AG09309 (cell line): ENCODE measurements at regions not wholly inside any gene's neighbourhood (a gene's known extent, or its start where the extent isn't known, plus 50 kb on each side); places are given as distances from the start of the nearest gene placed in this dataset.

Source experiments
- DNase-seq: peaks from one replicate; pipeline ENCODE4 v3.0.0-alpha.2; 2010; ENCODE audit warnings: low read depth
- H3K4me3 ChIP-seq: 2 replicates; pipeline ENCODE4 v1.5.1; 2011; ENCODE audit warnings: mild to moderate bottlenecking, low read depth, low read length, moderate library complexity; ENCODE audit not compliant: control insufficient read depth
- CTCF ChIP-seq: IDR thresholded peaks from 2 replicates; pipeline ENCODE4 v1.5.1; 2011; ENCODE audit warnings: mild to moderate bottlenecking, low read depth, low read length, inconsistent platforms; ENCODE audit not compliant: insufficient read depth, control insufficient read depth; ENCODE audit errors: missing control alignments

- H3K4me3 ChIP-seq = no peak overlapping the region
- TF ChIP-seq CTCF = no peak
- DNase-seq = no peak
These were observed 140.6 kb upstream of the GJE1 start for GRCh38 chr6:141992109-141992508.

- DNase-seq = no peak
- H3K4me3 ChIP-seq = no peak overlapping the region
- TF ChIP-seq CTCF = no peak
These were observed 141.9 kb upstream of the GJE1 start for GRCh38 chr6:141990840-141991239.

GRCh38 chr6:141989706-141989959 lies 143.1 kb upstream of the GJE1 start:
- DNase-seq = no peak
- H3K4me3 ChIP-seq = no peak overlapping the region
- TF ChIP-seq CTCF = no peak

- H3K4me3 ChIP-seq = no peak overlapping the region
- TF ChIP-seq CTCF = peak; percentile 79
- peak; percentile 61 for DNase-seq
These were observed 143.6 kb upstream of the GJE1 start for GRCh38 chr6:141988954-141989705.

GRCh38 chr6:141988327-141988726 lies 144.4 kb upstream of the GJE1 start:
- no peak for TF ChIP-seq CTCF
- H3K4me3 ChIP-seq = no peak overlapping the region
- no peak for DNase-seq

GRCh38 chr6:141986457-141986856 lies 146.3 kb upstream of the GJE1 start:
- no peak for TF ChIP-seq CTCF
- no peak overlapping the region for H3K4me3 ChIP-seq
- no peak for DNase-seq

GRCh38 chr6:141981190-141981589 lies 151.5 kb upstream of the GJE1 start:
- DNase-seq = no peak
- no peak for TF ChIP-seq CTCF
- H3K4me3 ChIP-seq = no peak overlapping the region
